G401 (cell line): ENCODE measurements at regions not wholly inside any gene's neighbourhood (a gene's known extent, or its start where the extent isn't known, plus 50 kb on each side); places are given as distances from the start of the nearest gene placed in this dataset.

Experiments
- DNase-seq: peaks from one replicate; pipeline ENCODE4 v3.0.0-alpha.2; 2015; ENCODE audit warnings: low spot score
- in situ Hi-C: cut with HindIII; loops from 2 replicates; pipeline ENCODE4 v1.10.0; 2016; ENCODE audit warnings: low sequenced_read_pairs, mixed read lengths

GRCh38 chr5:125262782-125263181 lies 516.3 kb upstream of the ZNF608 start:
- DNase-seq: no peak
- in situ Hi-C loops: no loop called here

GRCh38 chr5:125263356-125263755 lies 516.9 kb upstream of the ZNF608 start:
- no peak for DNase-seq
- in situ Hi-C loops: no loop called here

- no peak for DNase-seq
- in situ Hi-C loops: no loop called here
Observed at GRCh38 chr5:125266106-125266505, 519.7 kb upstream of the ZNF608 start.

- in situ Hi-C loops: no loop called here
- DNase-seq: peak; percentile 95
Observed at GRCh38 chr5:125267636-125268248, 521.3 kb upstream of the ZNF608 start.

- DNase-seq: no peak
- in situ Hi-C loops: no loop called here
Observed at GRCh38 chr5:125269926-125270325, 523.5 kb upstream of the ZNF608 start.

GRCh38 chr5:125272357-125272756 lies 525.9 kb upstream of the ZNF608 start:
- in situ Hi-C loops: no loop called here

GRCh38 chr5:125274211-125274610 lies 527.8 kb upstream of the ZNF608 start:
- in situ Hi-C loops: no loop called here
- no peak for DNase-seq

More at GRCh38 chr5:125272357-125272756, 525.9 kb upstream of the ZNF608 start:
- no peak for DNase-seq

- no peak for DNase-seq
- in situ Hi-C loops: no loop called here
Observed at GRCh38 chr5:125274938-125275724, 528.7 kb upstream of the ZNF608 start.

- in situ Hi-C loops: no loop called here
- DNase-seq: no peak
Observed at GRCh38 chr5:125275725-125276090, 529.3 kb upstream of the ZNF608 start.

- in situ Hi-C loops: no loop called here
- DNase-seq: no peak
Observed at GRCh38 chr5:125276096-125276495, 529.7 kb upstream of the ZNF608 start.

- no peak for DNase-seq
- in situ Hi-C loops: no loop called here
Observed at GRCh38 chr5:125277494-125278154, 531.2 kb upstream of the ZNF608 start.

GRCh38 chr5:125278711-125279110 lies 532.3 kb upstream of the ZNF608 start:
- DNase-seq: no peak
- in situ Hi-C loops: no loop called here

GRCh38 chr5:125281667-125282066 lies 535.2 kb upstream of the ZNF608 start:
- in situ Hi-C loops: no loop called here
- DNase-seq: no peak

GRCh38 chr5:125283372-125283771 lies 536.9 kb upstream of the ZNF608 start:
- no peak for DNase-seq
- in situ Hi-C loops: no loop called here

GRCh38 chr5:125286271-125286670 lies 539.8 kb upstream of the ZNF608 start:
- no peak for DNase-seq
- in situ Hi-C loops: no loop called here

- DNase-seq: no peak
- in situ Hi-C loops: no loop called here
Observed at GRCh38 chr5:125289606-125290005, 543.2 kb upstream of the ZNF608 start.

GRCh38 chr5:125290935-125291334 lies 544.5 kb upstream of the ZNF608 start:
- DNase-seq: no peak
- in situ Hi-C loops: no loop called here

- no peak for DNase-seq
- in situ Hi-C loops: no loop called here
Observed at GRCh38 chr5:125291447-125291846, 545.0 kb upstream of the ZNF608 start.

GRCh38 chr5:125293223-125293622 lies 546.8 kb upstream of the ZNF608 start:
- in situ Hi-C loops: no loop called here
- DNase-seq: no peak

GRCh38 chr5:125293726-125294125 lies 547.3 kb upstream of the ZNF608 start:
- in situ Hi-C loops: no loop called here
- no peak for DNase-seq
